MM.1S (cell line): ENCODE measurements at regions not wholly inside any gene's neighbourhood (a gene's known extent, or its start where the extent isn't known, plus 50 kb on each side); places are given as distances from the start of the nearest gene placed in this dataset.

Source experiments
- DNase-seq: peaks from one replicate; pipeline ENCODE4 v3.0.0-alpha.2; 2015
- H2AFZ ChIP-seq: fragments of 300-600 bp; sonication (generic); 2 replicates; pipeline ENCODE4 v1.6.0; 2016; ENCODE audit warnings: antibody characterized with exemption, low read length
- H3F3A ChIP-seq: fragments of 300-600 bp; sonication (generic); 2 replicates; pipeline ENCODE4 v1.6.1; 2016; ENCODE audit warnings: mild to moderate bottlenecking, antibody characterized with exemption, low read length, moderate library complexity, mixed read lengths; ENCODE audit not compliant: insufficient read depth
- H3K27ac ChIP-seq: fragments of 300-600 bp; sonication (generic); 2 replicates; pipeline ENCODE4 v1.5.1; 2016; ENCODE audit warnings: mild to moderate bottlenecking, low read length
- H3K27me3 ChIP-seq: fragments of 300-600 bp; sonication (generic); replicated peaks from 2 replicates; pipeline ENCODE4 v1.6.0; 2016; ENCODE audit warnings: low read length; ENCODE audit not compliant: insufficient read depth
- H3K36me3 ChIP-seq: fragments of 300-600 bp; sonication (generic); replicated peaks from 2 replicates; pipeline ENCODE4 v1.6.1; 2016; ENCODE audit warnings: mild to moderate bottlenecking, low read length, mixed read lengths; ENCODE audit not compliant: insufficient read depth
- H3K4me1 ChIP-seq: fragments of 300-600 bp; sonication (generic); 2 replicates; pipeline ENCODE4 v1.6.1; 2016; ENCODE audit warnings: low read length, mixed read lengths
- H3K4me2 ChIP-seq: fragments of 300-600 bp; sonication (generic); 2 replicates; pipeline ENCODE4 v1.6.0; 2016; ENCODE audit warnings: low read depth, low read length
- H3K4me3 ChIP-seq: fragments of 300-600 bp; sonication (generic); 2 replicates; pipeline ENCODE4 v1.5.1; 2016; ENCODE audit warnings: low read length, mixed read lengths
- H3K79me2 ChIP-seq: fragments of 300-600 bp; sonication (generic); 2 replicates; pipeline ENCODE4 v1.6.1; 2016; ENCODE audit warnings: mixed run types, low read length, mixed read lengths
- H3K9ac ChIP-seq: fragments of 300-600 bp; sonication (generic); 2 replicates; pipeline ENCODE4 v1.6.1; 2016; ENCODE audit warnings: low read length, mixed read lengths
- H3K9me2 ChIP-seq: fragments of 300-600 bp; sonication (generic); replicated peaks from 2 replicates; pipeline ENCODE4 v1.6.1; 2016; ENCODE audit warnings: mild to moderate bottlenecking, low read length, mixed read lengths; ENCODE audit not compliant: insufficient read depth
- H3K9me3 ChIP-seq: fragments of 300-600 bp; sonication (generic); replicated peaks from 2 replicates; pipeline ENCODE4 v1.6.1; 2016; ENCODE audit warnings: mild to moderate bottlenecking, low read length, mixed read lengths; ENCODE audit not compliant: insufficient read depth
- H4K20me1 ChIP-seq: fragments of 300-600 bp; sonication (generic); 2 replicates; pipeline ENCODE4 v1.6.1; 2016; ENCODE audit warnings: mild to moderate bottlenecking, low read length, moderate library complexity, mixed read lengths; ENCODE audit not compliant: insufficient read depth
- CTCF ChIP-seq: fragments of 300-600 bp; sonication (generic); IDR thresholded peaks from 2 replicates; pipeline ENCODE4 v1.5.1; 2016; ENCODE audit warnings: antibody characterized with exemption, low read length, mixed read lengths
- EZH2 ChIP-seq: fragments of 300-600 bp; sonication (generic); optimal IDR thresholded peaks from 2 replicates; pipeline ENCODE3; 2017; ENCODE audit warnings: low read depth, mild to moderate bottlenecking, antibody characterized with exemption, low read length, mixed read lengths
- EZH2phosphoT487 ChIP-seq: fragments of 300-600 bp; sonication (generic); IDR thresholded peaks from 2 replicates; pipeline ENCODE4 v1.6.1; 2018; ENCODE audit warnings: antibody characterized with exemption, low read length

DNA sequence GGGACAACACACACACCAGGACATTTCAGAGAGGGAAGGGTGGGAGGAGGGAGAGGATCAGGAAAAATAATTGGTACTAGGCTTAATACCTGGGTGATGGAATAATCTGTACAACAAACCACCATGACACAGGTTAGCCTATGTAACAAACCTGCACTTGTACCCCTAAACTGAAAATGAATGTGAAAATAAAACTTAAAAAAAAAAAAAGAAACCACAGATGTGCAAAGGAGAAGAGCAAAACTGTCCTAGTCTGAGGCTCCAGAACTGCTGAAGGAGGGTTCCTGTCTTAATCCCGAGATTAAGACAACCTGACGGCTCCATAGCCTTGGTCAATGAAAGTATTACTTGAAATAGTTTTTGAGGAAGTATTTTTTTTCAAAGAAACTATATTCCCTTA lies 423.0 kb downstream of the NEBL start:
- Histone ChIP-seq H3K79me2 (no peaks in the 10 kb centered on the region), H4K20me1 (no peaks in the 10 kb centered on the region), H3K27ac (no peak overlapping the region), H3K36me3 (no peaks in the 10 kb centered on the region), H3K4me2 (peak overlapping the region; percentile 18; the same call in 1 of the 2 replicates), H3K9ac (no peak overlapping the region), H3F3A (no peaks in the 10 kb centered on the region), H3K4me3 (no peak overlapping the region), H3K4me1 (peaks cover 7% of the 10 kb centered on the region; the same call in 1 of the 2 replicates), H2AFZ (peak overlapping the region; percentile 16), H3K9me3 (no peaks in the 10 kb centered on the region), H3K27me3 (no peaks in the 10 kb centered on the region), H3K9me2 (no peaks in the 10 kb centered on the region)
- DNase-seq, result peak; percentile 35
- TF ChIP-seq EZH2, result no peak

DNA sequence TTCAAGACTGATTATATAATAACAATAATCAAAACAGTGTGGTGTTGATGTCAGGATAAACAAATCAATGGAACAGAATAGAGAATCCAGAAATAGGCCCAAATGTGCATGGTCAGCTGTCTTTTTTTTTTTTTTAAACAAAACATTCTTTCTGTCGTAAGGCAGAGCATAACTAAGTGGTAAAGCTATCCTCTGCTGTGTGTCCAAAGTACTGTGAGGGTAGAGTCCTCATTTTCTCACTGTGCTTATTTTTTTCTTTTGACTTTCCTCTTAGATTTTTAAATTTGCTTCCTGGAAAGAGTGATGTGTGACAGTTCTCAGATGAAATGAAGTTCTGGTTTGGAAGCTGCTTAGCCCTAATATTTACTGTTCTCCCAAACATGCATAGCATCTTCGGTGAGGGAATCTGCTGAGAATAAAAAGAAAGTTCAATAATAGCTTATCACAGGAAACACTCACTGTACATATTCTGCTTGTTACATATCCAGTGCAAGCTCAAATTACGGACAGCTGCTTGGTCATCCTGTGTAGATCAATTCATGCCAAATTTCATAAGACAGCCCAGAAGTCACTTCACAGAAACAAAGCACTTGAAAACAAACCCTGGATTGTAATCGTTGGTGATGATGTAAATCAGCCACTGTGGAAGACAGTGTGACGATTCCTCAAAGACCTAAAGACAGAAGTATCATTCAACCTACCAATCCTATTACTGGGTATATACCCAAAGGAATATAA lies 423.9 kb downstream of the NEBL start:
- H3K4me3 ChIP-seq, result no peak overlapping the region
- H3K36me3 ChIP-seq, result no peaks in the 10 kb centered on the region
- DNase-seq, result no peak
- H3K79me2 ChIP-seq, result no peaks in the 10 kb centered on the region
- H4K20me1 ChIP-seq, result no peaks in the 10 kb centered on the region
- no peaks in the 10 kb centered on the region for H3K9me2 ChIP-seq
- no peaks in the 10 kb centered on the region for H3K9me3 ChIP-seq
- H3K27ac ChIP-seq, result no peak overlapping the region
- H3K9ac ChIP-seq, result no peak overlapping the region
- TF ChIP-seq EZH2phosphoT487, result no peak
- no peak for TF ChIP-seq EZH2
- TF ChIP-seq CTCF, result no peak
- H3K4me2 ChIP-seq, result peak overlapping the region; percentile 18; the same call in 1 of the 2 replicates
- peaks cover 7% of the 10 kb centered on the region; the same call in 1 of the 2 replicates for H3K4me1 ChIP-seq
- H3K27me3 ChIP-seq, result no peaks in the 10 kb centered on the region
- no peaks in the 10 kb centered on the region for H3F3A ChIP-seq
- H2AFZ ChIP-seq, result no peak overlapping the region

DNA sequence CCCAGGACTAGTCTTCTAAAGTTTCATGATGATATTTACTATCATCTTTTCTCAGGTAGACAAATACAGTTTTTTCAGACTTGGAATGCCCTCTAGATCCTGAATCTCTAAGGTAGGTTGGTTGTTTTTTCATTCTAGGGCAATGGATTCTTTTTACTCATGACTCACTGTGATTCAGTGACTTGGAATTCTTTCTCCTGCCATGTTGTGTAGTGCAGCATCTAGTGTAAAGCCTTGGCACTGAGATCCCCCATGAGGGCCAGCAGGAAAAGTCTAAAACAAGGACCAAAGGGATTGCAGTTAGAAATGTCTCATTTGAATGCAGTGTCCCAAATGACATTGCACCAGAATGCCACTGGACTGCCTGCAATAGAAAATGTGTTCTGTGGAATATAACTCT lies 430.4 kb downstream of the NEBL start:
- no peaks in the 10 kb centered on the region for H3K36me3 ChIP-seq
- no peaks in the 10 kb centered on the region for H3K4me1 ChIP-seq
- no peaks in the 10 kb centered on the region for H4K20me1 ChIP-seq
- no peaks in the 10 kb centered on the region for H3K79me2 ChIP-seq
- DNase-seq, result no peak
- H3K9ac ChIP-seq, result no peak overlapping the region
- H3K27me3 ChIP-seq, result no peaks in the 10 kb centered on the region
- H3F3A ChIP-seq, result no peaks in the 10 kb centered on the region
- no peak for TF ChIP-seq CTCF
- TF ChIP-seq EZH2, result no peak
- no peak for TF ChIP-seq EZH2phosphoT487
- H3K9me3 ChIP-seq, result no peaks in the 10 kb centered on the region
- H3K27ac ChIP-seq, result no peak overlapping the region
- H2AFZ ChIP-seq, result no peak overlapping the region
- no peaks in the 10 kb centered on the region for H3K9me2 ChIP-seq
- H3K4me3 ChIP-seq, result no peak overlapping the region
- no peak overlapping the region for H3K4me2 ChIP-seq

DNA sequence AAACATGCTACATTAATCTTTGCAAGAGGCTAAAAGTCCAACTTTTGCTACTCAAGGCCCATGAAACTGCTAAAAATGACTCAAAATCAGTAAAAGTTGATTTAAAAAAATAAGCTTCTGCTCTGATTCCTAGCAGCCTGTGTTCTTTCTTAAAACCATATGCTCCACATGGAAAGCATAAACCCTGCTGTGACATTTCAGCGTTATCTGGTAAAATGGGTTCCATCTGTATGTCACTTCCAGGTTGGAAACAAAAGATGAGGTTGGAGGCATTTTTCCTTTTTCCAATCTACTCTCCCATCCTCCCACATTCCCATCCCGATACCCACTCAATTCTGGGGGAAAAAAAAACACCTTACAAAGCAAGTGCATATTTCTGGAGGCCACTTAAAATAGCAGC lies 439.5 kb downstream of the NEBL start:
- Histone ChIP-seq H3K4me2 (no peak overlapping the region), H3K27ac (no peak overlapping the region), H3K9me3 (no peaks in the 10 kb centered on the region), H3K36me3 (no peaks in the 10 kb centered on the region), H3K27me3 (no peaks in the 10 kb centered on the region), H2AFZ (no peak overlapping the region), H3F3A (no peaks in the 10 kb centered on the region), H3K4me3 (no peak overlapping the region), H3K9ac (no peak overlapping the region), H3K79me2 (no peaks in the 10 kb centered on the region), H4K20me1 (no peaks in the 10 kb centered on the region), H3K9me2 (no peaks in the 10 kb centered on the region), H3K4me1 (no peaks in the 10 kb centered on the region)
- TF ChIP-seq EZH2, result no peak
- no peak for TF ChIP-seq CTCF
- no peak for TF ChIP-seq EZH2phosphoT487
- no peak for DNase-seq
